GM21515 (cell line): ENCODE measurements at regions not wholly inside any gene's neighbourhood (a gene's known extent, or its start where the extent isn't known, plus 50 kb on each side); places are given as distances from the start of the nearest gene placed in this dataset.

Experiments
- ATAC-seq: cut with Tn5 transposase; IDR thresholded peaks from one replicate; pipeline ENCODE4 v1.9.1; 2021; ENCODE audit not compliant: unreplicated experiment

DNA sequence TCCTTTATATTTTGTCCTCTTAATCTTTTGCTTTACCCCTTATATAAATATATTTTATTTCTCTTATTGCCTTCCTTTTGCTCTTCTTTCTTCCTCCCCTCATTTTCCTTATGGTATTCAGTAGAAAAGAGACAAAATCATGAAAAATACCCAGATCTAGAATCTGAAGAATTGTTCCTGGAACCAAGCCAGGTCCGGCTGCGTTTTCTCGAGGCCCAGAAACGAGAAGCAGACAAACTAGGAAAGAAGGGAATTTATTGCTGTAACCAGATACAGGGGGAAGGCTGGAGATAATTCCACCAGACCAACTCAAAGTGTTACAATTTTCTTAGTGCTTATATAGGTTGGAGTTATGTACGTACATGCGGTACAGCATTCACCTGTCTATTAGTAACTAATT, 328.7 kb downstream of the GABRG1 start:
- ATAC-seq = no peak

DNA sequence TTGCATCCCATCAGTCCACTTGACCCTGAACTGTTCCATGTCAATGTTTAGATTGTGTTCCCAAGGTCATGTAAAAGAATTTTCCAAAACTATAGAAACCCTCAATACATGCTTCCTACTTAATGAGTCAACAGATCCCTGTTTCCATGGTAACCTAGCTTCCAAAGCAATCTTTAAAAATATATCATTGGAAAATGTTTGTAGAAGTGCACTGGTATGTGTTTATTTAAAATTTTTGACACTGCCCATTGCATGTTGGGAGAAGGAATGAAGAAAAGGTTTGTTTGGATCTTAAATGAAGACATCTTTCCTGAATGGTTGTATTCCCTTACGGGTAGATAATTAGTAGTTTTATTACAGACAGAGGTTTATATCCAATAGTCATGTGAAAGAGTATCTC, 345.3 kb downstream of the GABRG1 start:
- ATAC-seq = no peak

DNA sequence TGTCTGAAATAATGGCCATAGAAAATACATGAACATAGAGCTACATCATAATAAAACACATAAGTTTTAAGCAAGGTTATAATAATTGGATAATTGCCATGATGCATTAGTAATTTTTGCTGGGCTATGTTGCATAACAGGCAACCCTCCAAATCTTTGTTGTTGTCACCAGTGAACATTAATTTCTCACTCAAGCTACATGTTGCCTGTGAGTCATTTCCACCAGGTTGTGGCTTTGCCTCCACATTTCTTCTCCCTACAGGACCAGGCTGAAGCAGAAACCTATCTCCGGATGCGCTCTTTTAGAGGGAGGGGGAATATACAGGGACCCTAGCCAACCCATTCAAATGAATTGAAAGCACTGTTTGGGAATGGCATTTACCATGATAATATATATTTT, 347.7 kb downstream of the GABRG1 start:
- ATAC-seq = no peak

DNA sequence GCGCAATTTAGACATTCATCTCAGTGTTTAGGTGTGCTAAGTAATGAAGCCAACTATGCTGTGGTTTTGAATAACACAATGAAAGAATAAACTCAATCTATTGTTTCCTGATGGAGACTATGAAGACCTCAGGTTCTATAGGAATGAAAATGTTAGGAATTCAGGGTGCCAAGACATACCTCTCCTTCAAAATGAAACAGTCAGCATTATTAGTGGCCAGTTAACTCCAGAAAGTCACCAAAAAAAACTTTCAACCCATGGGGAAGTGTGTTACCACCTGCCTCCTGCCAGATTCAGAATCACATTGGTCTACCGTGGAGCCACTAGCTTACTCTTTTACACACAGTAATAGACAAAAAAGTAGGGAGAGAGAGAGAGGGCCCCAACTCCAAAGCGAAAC, 352.9 kb downstream of the GABRG1 start:
- no peak for ATAC-seq

DNA sequence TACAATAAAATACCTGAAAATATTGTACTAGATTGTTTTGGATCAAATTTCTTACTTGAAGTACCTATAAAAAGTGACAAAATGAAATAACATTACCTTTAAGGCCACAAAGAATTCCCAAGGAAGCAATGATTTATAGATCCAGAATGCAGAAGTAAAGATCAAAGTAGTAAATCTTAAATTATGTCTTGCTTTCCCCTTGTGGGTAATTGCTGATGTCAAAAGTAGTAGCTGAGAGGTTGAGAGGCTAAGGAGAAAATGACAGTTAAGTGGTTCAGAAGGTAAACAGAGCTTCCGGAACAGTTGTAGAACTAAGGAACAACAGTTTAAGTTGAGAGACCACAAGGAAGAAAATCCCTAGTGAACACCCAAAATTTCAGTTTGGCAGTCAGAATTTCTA, 358.3 kb downstream of the GABRG1 start:
- no peak for ATAC-seq

DNA sequence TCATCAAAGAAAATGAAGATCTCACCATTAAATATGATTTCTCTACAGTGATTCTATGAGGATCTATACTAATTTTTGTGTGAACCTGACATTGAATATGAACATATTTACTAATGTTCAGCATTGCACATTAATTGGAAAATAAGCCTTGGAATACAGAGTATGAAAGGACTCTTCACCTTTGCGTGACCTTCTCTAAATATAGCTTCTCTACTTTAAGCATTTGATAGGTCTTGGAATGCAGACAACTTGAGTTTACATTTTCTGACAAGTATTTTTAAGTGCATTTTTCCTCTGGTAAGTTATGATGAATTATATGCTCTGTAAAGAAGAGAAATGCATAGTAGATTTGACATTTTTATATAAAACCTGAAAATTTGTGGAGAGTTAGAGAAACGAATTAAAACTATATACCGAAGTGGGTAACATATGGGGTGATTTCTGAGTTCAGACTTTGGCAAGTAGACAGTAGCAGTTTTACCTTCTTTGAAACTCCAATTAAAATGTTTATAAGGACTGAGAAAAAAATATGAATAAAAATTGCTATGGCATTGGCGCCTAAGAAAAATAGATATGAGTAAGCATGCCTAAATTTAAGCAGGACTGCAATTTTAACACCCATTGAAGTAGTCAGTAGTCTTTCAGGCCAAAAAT, 371.9 kb downstream of the GABRG1 start:
- ATAC-seq = no peak

- no peak for ATAC-seq
Observed at GRCh38 chr4:45750721-45751120, 373.1 kb downstream of the GABRG1 start.

DNA sequence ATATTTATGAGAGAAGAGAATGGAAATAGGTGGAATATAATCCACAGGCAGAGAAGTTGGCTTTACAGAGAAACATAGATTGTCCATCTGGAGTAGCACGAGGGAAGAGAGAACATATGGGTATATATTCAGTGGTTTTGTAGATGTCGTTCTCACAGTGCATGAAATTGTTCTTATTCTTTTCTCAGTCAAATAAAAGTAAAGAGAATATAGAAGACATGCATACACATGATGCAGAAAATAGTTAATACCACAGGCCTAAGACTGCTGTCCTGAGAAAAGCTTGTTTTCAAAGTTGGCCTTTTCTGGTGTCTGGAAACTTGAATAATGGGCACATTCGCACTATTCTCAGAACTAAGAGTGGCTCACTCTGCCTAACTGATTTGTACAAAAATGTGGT, 378.1 kb downstream of the GABRG1 start:
- no peak for ATAC-seq

DNA sequence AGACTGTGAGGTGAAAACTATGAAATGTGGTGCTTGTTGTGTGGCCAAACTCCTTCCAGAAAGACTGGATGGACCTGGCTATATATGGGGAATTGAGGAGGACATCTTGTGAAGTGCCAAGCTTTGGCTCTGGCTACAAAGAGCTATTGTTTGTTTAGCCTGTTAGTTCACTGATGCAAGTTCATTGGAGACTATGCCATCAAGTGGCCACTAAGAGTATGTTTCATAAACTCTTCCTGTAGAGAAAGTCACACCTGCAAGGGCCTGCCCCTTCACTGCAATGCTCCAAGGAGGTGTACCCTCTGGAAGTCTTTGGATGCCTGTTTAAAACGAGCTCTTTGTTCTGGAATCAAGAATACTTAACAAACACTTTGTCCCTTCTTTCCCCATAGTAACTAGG, 382.0 kb downstream of the GABRG1 start:
- ATAC-seq = no peak

DNA sequence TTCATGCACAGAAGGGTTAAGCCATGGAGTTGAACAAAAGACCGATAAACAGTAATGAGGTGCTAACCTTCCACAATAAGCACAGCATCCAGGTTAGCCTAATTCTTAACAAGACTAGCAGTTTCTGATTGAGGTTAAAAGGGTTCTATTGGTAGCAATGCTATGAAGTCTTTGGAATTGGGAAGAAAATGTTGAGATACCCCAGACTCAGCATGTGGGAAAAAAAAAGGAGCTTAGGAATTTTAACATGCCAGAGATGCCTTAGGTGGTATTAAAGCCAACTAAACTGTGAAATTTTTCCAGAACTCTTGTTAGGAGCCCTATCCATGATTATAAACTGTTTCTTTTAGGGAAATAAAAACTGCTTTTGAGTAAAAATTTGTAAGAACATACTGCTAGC, 391.7 kb downstream of the GABRG1 start:
- ATAC-seq = no peak

- no peak for ATAC-seq
Observed at GRCh38 chr4:45716093-45716492, 407.8 kb downstream of the GABRG1 start.

DNA sequence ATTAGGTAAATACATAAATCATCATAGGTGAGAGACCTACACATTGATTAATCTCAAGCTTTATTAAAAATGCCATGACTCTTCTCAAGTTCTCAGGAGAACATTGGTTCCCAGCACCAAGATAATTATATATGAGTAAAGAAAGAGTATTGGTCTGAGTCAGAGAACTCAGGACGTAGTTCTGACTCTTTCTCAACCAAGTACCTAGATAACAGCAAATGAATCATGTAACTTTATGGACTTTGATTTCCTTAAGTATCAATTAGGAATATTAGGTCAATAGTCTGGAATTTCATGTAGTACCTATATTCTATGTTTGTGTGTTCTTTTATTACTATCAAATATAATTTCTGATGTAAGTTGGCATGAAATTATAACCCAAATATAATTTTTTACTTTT, 409.9 kb downstream of the GABRG1 start:
- ATAC-seq = no peak

GRCh38 chr4:45701621-45702020, 422.2 kb downstream of the GABRG1 start:
- ATAC-seq = no peak

DNA sequence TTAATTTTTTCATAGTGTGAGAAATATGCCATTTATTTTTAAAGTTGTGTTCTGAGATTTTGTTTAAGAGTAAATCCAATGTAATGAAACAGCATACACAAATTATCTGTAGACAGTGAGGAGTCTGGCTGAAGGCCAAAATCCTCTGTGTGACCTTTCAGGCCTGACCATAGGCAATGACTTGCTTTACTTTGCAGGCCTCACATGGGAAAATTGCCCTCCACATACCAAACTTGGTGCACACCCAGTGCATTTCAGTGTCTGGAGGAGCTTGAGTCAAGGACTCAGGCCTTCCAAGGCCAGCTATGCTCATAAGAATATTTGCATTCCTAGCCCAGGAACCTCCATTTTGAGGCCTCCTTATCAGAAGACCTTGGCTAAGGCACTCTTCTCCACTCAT, 430.1 kb downstream of the GABRG1 start:
- ATAC-seq = no peak

- no peak for ATAC-seq
Observed at GRCh38 chr4:45692131-45692735, 431.6 kb downstream of the GABRG1 start.

DNA sequence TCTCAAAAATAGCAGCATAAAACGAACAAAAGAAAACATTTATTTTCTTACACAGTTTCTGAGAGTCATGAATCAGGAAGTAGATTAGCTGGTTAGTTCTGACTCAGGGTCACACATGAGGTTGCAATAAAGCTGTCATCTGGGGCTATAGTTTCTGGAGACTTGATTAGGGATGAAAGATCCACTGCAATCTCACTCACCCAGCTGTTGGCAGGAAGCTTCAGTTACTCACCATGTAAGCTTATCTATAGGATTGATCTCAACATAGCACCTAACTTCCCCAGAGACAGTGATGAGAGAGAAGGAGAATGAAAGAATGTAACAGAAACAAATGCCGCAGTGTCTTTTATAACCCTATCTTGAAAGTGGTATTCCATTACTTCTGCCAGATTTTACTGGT, 435.5 kb downstream of the GABRG1 start:
- ATAC-seq = no peak

- ATAC-seq = no peak
Observed at GRCh38 chr4:45679411-45679810, 444.4 kb downstream of the GABRG1 start.

DNA sequence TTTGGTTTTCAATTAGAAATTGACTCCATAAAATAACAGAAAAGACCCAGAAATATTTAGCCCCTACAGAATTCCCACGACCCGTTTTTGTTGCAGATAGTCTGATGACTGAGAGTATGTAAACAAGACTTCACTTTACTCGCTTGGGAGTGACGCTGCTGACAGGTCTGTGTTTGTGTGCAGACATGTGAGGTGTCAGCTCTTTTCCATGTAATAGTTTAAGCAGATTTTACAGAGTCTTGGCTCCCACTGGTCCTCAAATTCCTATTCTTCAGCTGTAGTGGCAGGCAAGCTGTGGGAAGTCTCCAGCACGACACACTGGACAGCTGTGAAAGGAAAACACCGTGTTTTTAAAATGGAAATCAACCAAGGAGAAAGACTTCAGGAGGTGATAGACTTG, 455.7 kb downstream of the GABRG1 start:
- no peak for ATAC-seq

- no peak for ATAC-seq
Observed at GRCh38 chr4:45663628-45664081, 460.2 kb downstream of the GABRG1 start.

GRCh38 chr4:45663003-45663402, 460.9 kb downstream of the GABRG1 start:
- ATAC-seq = no peak

GRCh38 chr4:45661893-45662292, 462.0 kb downstream of the GABRG1 start:
- no peak for ATAC-seq

- no peak for ATAC-seq
Observed at GRCh38 chr4:45650545-45650944, 473.3 kb downstream of the GABRG1 start.

- no peak for ATAC-seq
Observed at GRCh38 chr4:45648846-45649245, 475.0 kb downstream of the GABRG1 start.
